OCI-LY7 (cell line): ENCODE measurements at regions not wholly inside any gene's neighbourhood (a gene's known extent, or its start where the extent isn't known, plus 50 kb on each side); places are given as distances from the start of the nearest gene placed in this dataset.

Experiments used
- CTCF ChIP-seq: fragments of 200-600 bp; sonication (generic); conservative IDR thresholded peaks from 2 replicates; pipeline ENCODE4 v1.5.1; 2014; ENCODE audit warnings: mild to moderate bottlenecking, antibody characterized with exemption, low read length, moderate library complexity, mixed read lengths
- EZH2phosphoT487 ChIP-seq: fragments of 200-600 bp; sonication (generic); IDR thresholded peaks from 2 replicates; pipeline ENCODE4 v1.6.1; 2018; ENCODE audit warnings: low read depth, borderline replicate concordance, mild to moderate bottlenecking, mixed run types, antibody characterized with exemption, low read length, moderate library complexity, mixed read lengths

GRCh38 chr17:72407336-72407909, 286.6 kb downstream of the SOX9 start:
- no peak for TF ChIP-seq EZH2phosphoT487
- no peak for TF ChIP-seq CTCF
